BE2C (cell line): ENCODE measurements at regions not wholly inside any gene's neighbourhood (a gene's known extent, or its start where the extent isn't known, plus 50 kb on each side); places are given as distances from the start of the nearest gene placed in this dataset.

Experiments used
- DNase-seq: peaks from one replicate; pipeline ENCODE4 v3.0.0-alpha.2; 2020
- H3K27me3 ChIP-seq: fragments of 250-450 bp; sonication (Bioruptor Pico); 2 replicates; pipeline ENCODE4 v1.5.1; 2020; ENCODE audit warnings: mild to moderate bottlenecking
- H3K36me3 ChIP-seq: fragments of 250-450 bp; sonication (Bioruptor Pico); 2 replicates; pipeline ENCODE4 v1.5.1; 2020; ENCODE audit warnings: mild to moderate bottlenecking
- H3K4me1 ChIP-seq: fragments of 250-450 bp; sonication (Bioruptor Pico); 2 replicates; pipeline ENCODE4 v1.5.1; 2020
- H3K4me3 ChIP-seq: 2 replicates; pipeline ENCODE4 v1.5.1; 2011; ENCODE audit warnings: low read depth, low read length
- H3K9me3 ChIP-seq: fragments of 250-450 bp; sonication (Bioruptor Pico); 2 replicates; pipeline ENCODE4 v1.5.1; 2020
- CTCF ChIP-seq: IDR thresholded peaks from 2 replicates; pipeline ENCODE4 v1.5.1; 2012; ENCODE audit warnings: mild to moderate bottlenecking, low read depth, low read length

GRCh38 chr9:107715740-107716139 lies 226.2 kb upstream of the KLF4 start:
- TF ChIP-seq CTCF, result no peak
- no peaks in the 10 kb centered on the region for H3K4me1 ChIP-seq
- no peak overlapping the region for H3K4me3 ChIP-seq
- no peak for DNase-seq
- H3K36me3 ChIP-seq, result no peaks in the 10 kb centered on the region
- no peaks in the 10 kb centered on the region for H3K27me3 ChIP-seq
- no peaks in the 10 kb centered on the region for H3K9me3 ChIP-seq

- DNase-seq, result no peak
- H3K9me3 ChIP-seq, result no peaks in the 10 kb centered on the region
- H3K4me3 ChIP-seq, result no peak overlapping the region
- no peak for TF ChIP-seq CTCF
- H3K36me3 ChIP-seq, result no peaks in the 10 kb centered on the region
- no peaks in the 10 kb centered on the region for H3K27me3 ChIP-seq
- H3K4me1 ChIP-seq, result no peaks in the 10 kb centered on the region
Observed at GRCh38 chr9:107713470-107713869, 223.9 kb upstream of the KLF4 start.

- DNase-seq, result no peak
- Histone ChIP-seq H3K4me3 (no peak overlapping the region), H3K4me1 (no peaks in the 10 kb centered on the region), H3K9me3 (no peaks in the 10 kb centered on the region), H3K36me3 (no peaks in the 10 kb centered on the region), H3K27me3 (no peaks in the 10 kb centered on the region)
- no peak for TF ChIP-seq CTCF
Observed at GRCh38 chr9:107712390-107712789, 222.8 kb upstream of the KLF4 start.

GRCh38 chr9:107711542-107711941 lies 222.0 kb upstream of the KLF4 start:
- no peaks in the 10 kb centered on the region for H3K36me3 ChIP-seq
- no peaks in the 10 kb centered on the region for H3K4me1 ChIP-seq
- H3K4me3 ChIP-seq, result no peak overlapping the region
- H3K27me3 ChIP-seq, result no peaks in the 10 kb centered on the region
- DNase-seq, result peak; percentile 59
- no peaks in the 10 kb centered on the region for H3K9me3 ChIP-seq
- no peak for TF ChIP-seq CTCF

GRCh38 chr9:107710953-107711352 lies 221.4 kb upstream of the KLF4 start:
- DNase-seq, result no peak
- TF ChIP-seq CTCF, result no peak
- H3K36me3 ChIP-seq, result no peaks in the 10 kb centered on the region
- H3K4me3 ChIP-seq, result no peak overlapping the region
- H3K4me1 ChIP-seq, result no peaks in the 10 kb centered on the region
- H3K27me3 ChIP-seq, result no peaks in the 10 kb centered on the region
- H3K9me3 ChIP-seq, result no peaks in the 10 kb centered on the region

GRCh38 chr9:107710546-107710945 lies 221.0 kb upstream of the KLF4 start:
- Histone ChIP-seq H3K4me1 (no peaks in the 10 kb centered on the region), H3K27me3 (no peaks in the 10 kb centered on the region), H3K36me3 (no peaks in the 10 kb centered on the region), H3K4me3 (no peak overlapping the region), H3K9me3 (no peaks in the 10 kb centered on the region)
- no peak for DNase-seq
- TF ChIP-seq CTCF, result no peak
